Middle frontal gyrus (tissue), 1 donor: ENCODE measurements at regions not wholly inside any gene's neighbourhood (a gene's known extent, or its start where the extent isn't known, plus 50 kb on each side); places are given as distances from the start of the nearest gene placed in this dataset.
"Not testable (repeated sequence)": the region's sequence is repeated elsewhere in the genome, so short reads cannot be mapped to it uniquely, and the experiment has no call there.

ENCODE experiments used
- DNase-seq: peaks from one replicate; pipeline ENCODE4 v3.0.0-alpha.2; 2015; ENCODE audit warnings: low spot score; ENCODE audit errors: extremely low spot score

- DNase-seq: not testable (repeated sequence)
Measured at GRCh38 chr2:236919801-236920379, 165.8 kb upstream of the COPS8 start.

- DNase-seq: no peak
Measured at GRCh38 chr2:236922061-236922460, 163.6 kb upstream of the COPS8 start.

- DNase-seq: no peak
Measured at GRCh38 chr2:236928380-236929037, 157.2 kb upstream of the COPS8 start.

GRCh38 chr2:236932831-236933361 is 152.8 kb upstream of the COPS8 start:
- DNase-seq: no peak

- no peak for DNase-seq
Measured at GRCh38 chr2:236934166-236934565, 151.5 kb upstream of the COPS8 start.

GRCh38 chr2:236934656-236935055 is 151.0 kb upstream of the COPS8 start:
- no peak for DNase-seq

GRCh38 chr2:236935083-236935482 is 150.6 kb upstream of the COPS8 start:
- no peak for DNase-seq

GRCh38 chr2:236935631-236936445 is 149.9 kb upstream of the COPS8 start:
- no peak for DNase-seq

GRCh38 chr2:236936446-236936940 is 149.2 kb upstream of the COPS8 start:
- no peak for DNase-seq

- no peak for DNase-seq
Measured at GRCh38 chr2:236938126-236938525, 147.6 kb upstream of the COPS8 start.

- DNase-seq: no peak
Measured at GRCh38 chr2:236939271-236939670, 146.4 kb upstream of the COPS8 start.

GRCh38 chr2:236939721-236940231 is 145.9 kb upstream of the COPS8 start:
- no peak for DNase-seq

- DNase-seq: no peak
Measured at GRCh38 chr2:236940497-236940896, 145.2 kb upstream of the COPS8 start.

- no peak for DNase-seq
Measured at GRCh38 chr2:236940916-236941520, 144.7 kb upstream of the COPS8 start.

GRCh38 chr2:236941551-236941950 is 144.1 kb upstream of the COPS8 start:
- no peak for DNase-seq

GRCh38 chr2:236942554-236942953 is 143.1 kb upstream of the COPS8 start:
- DNase-seq: no peak

GRCh38 chr2:236943068-236943467 is 142.6 kb upstream of the COPS8 start:
- DNase-seq: no peak

- DNase-seq: no peak
Measured at GRCh38 chr2:236943841-236944513, 141.7 kb upstream of the COPS8 start.

- no peak for DNase-seq
Measured at GRCh38 chr2:236944561-236944960, 141.1 kb upstream of the COPS8 start.

GRCh38 chr2:236945431-236946016 is 140.2 kb upstream of the COPS8 start:
- DNase-seq: no peak
